Osteocyte (in vitro differentiated cells): ENCODE measurements at regions not wholly inside any gene's neighbourhood (a gene's known extent, or its start where the extent isn't known, plus 50 kb on each side); places are given as distances from the start of the nearest gene placed in this dataset.

ENCODE experiments used
- DNase-seq: peaks from one replicate; pipeline ENCODE4 v3.0.0; 2021; ENCODE audit warnings: mixed read lengths; ENCODE audit not compliant: unreplicated experiment; ENCODE audit errors: extremely low spot score
- H3K27ac Mint-ChIP-seq: one replicate; pipeline ENCODE4 v1.8.0; 2021; ENCODE audit warnings: mild to moderate bottlenecking, mixed read lengths; ENCODE audit not compliant: unreplicated experiment
- H3K27me3 Mint-ChIP-seq: one replicate; pipeline ENCODE4 v1.8.0; 2021; ENCODE audit warnings: mixed read lengths; ENCODE audit not compliant: unreplicated experiment
- H3K36me3 Mint-ChIP-seq: one replicate; pipeline ENCODE4 v1.8.0; 2021; ENCODE audit warnings: mixed read lengths; ENCODE audit not compliant: unreplicated experiment
- H3K4me1 Mint-ChIP-seq: one replicate; pipeline ENCODE4 v1.8.0; 2021; ENCODE audit warnings: mixed read lengths; ENCODE audit not compliant: unreplicated experiment
- H3K4me3 Mint-ChIP-seq: one replicate; pipeline ENCODE4 v1.8.0; 2021; ENCODE audit warnings: mild to moderate bottlenecking, moderate library complexity, mixed read lengths; ENCODE audit not compliant: unreplicated experiment
- H3K9me3 Mint-ChIP-seq: one replicate; pipeline ENCODE4 v1.8.0; 2021; ENCODE audit warnings: mixed read lengths; ENCODE audit not compliant: unreplicated experiment
- TF ChIP-seq, protein P1 (sequence below): fragments of 200-600 bp; sonication (generic); IDR thresholded peaks from 2 replicates; pipeline ENCODE4 v1.5.0; 2021; ENCODE audit warnings: antibody characterized with exemption, mild to moderate bottlenecking, moderate library complexity

- TF ChIP-seq, protein P1, sequence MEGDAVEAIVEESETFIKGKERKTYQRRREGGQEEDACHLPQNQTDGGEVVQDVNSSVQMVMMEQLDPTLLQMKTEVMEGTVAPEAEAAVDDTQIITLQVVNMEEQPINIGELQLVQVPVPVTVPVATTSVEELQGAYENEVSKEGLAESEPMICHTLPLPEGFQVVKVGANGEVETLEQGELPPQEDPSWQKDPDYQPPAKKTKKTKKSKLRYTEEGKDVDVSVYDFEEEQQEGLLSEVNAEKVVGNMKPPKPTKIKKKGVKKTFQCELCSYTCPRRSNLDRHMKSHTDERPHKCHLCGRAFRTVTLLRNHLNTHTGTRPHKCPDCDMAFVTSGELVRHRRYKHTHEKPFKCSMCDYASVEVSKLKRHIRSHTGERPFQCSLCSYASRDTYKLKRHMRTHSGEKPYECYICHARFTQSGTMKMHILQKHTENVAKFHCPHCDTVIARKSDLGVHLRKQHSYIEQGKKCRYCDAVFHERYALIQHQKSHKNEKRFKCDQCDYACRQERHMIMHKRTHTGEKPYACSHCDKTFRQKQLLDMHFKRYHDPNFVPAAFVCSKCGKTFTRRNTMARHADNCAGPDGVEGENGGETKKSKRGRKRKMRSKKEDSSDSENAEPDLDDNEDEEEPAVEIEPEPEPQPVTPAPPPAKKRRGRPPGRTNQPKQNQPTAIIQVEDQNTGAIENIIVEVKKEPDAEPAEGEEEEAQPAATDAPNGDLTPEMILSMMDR, result no peak
- DNase-seq, result no peak
- Mint-ChIP-seq H3K4me3 (no peak overlapping the region), H3K36me3 (no peaks in the 10 kb centered on the region), H3K27me3 (no peaks in the 10 kb centered on the region), H3K9me3 (no peaks in the 10 kb centered on the region), H3K4me1 (peaks cover 9% of the 10 kb centered on the region), H3K27ac (no peak overlapping the region)
Measured at GRCh38 chr4:166435449-166435848, 562.4 kb downstream of the TLL1 start.

- H3K9me3 Mint-ChIP-seq, result peaks cover 8% of the 10 kb centered on the region
- no peak for DNase-seq
Measured at GRCh38 chr4:166458756-166459155, 585.7 kb downstream of the TLL1 start.

GRCh38 chr4:166459621-166460020 is 586.6 kb downstream of the TLL1 start:
- no peaks in the 10 kb centered on the region for H3K36me3 Mint-ChIP-seq
- H3K27me3 Mint-ChIP-seq, result no peaks in the 10 kb centered on the region
- peaks cover 5% of the 10 kb centered on the region for H3K4me1 Mint-ChIP-seq
- no peak for DNase-seq
- TF ChIP-seq, protein P1, result no peak
- H3K4me3 Mint-ChIP-seq, result no peak overlapping the region
- peaks cover 8% of the 10 kb centered on the region for H3K9me3 Mint-ChIP-seq
- no peak overlapping the region for H3K27ac Mint-ChIP-seq

More at GRCh38 chr4:166458756-166459155, 585.7 kb downstream of the TLL1 start:
- H3K36me3 Mint-ChIP-seq, result no peaks in the 10 kb centered on the region
- H3K4me3 Mint-ChIP-seq, result no peak overlapping the region
- TF ChIP-seq, protein P1, result no peak
- no peak overlapping the region for H3K27ac Mint-ChIP-seq
- H3K27me3 Mint-ChIP-seq, result no peaks in the 10 kb centered on the region
- peaks cover 5% of the 10 kb centered on the region for H3K4me1 Mint-ChIP-seq

- no peak for DNase-seq
- Mint-ChIP-seq H3K4me1 (peaks cover 5% of the 10 kb centered on the region), H3K36me3 (no peaks in the 10 kb centered on the region)
Measured at GRCh38 chr4:166460769-166461550, 587.9 kb downstream of the TLL1 start.

GRCh38 chr4:166481055-166481454 is 608.0 kb downstream of the TLL1 start:
- H3K27me3 Mint-ChIP-seq, result peaks cover 11% of the 10 kb centered on the region
- no peaks in the 10 kb centered on the region for H3K4me1 Mint-ChIP-seq
- TF ChIP-seq, protein P1, result no peak
- no peaks in the 10 kb centered on the region for H3K9me3 Mint-ChIP-seq
- H3K4me3 Mint-ChIP-seq, result no peak overlapping the region
- no peaks in the 10 kb centered on the region for H3K36me3 Mint-ChIP-seq
- DNase-seq, result no peak
- H3K27ac Mint-ChIP-seq, result no peak overlapping the region

More at GRCh38 chr4:166460769-166461550, 587.9 kb downstream of the TLL1 start:
- TF ChIP-seq, protein P1, result no peak
- H3K27me3 Mint-ChIP-seq, result no peaks in the 10 kb centered on the region
- H3K27ac Mint-ChIP-seq, result no peak overlapping the region
- H3K9me3 Mint-ChIP-seq, result no peaks in the 10 kb centered on the region
- H3K4me3 Mint-ChIP-seq, result no peak overlapping the region
